ENCODE measurements at regions not wholly inside any gene's neighbourhood (a gene's known extent, or its start where the extent isn't known, plus 50 kb on each side); places are given as distances from the start of the nearest gene placed in this dataset.
"Not testable (repeated sequence)": the region's sequence is repeated elsewhere in the genome, so short reads cannot be mapped to it uniquely, and the experiment has no call there.

DNA sequence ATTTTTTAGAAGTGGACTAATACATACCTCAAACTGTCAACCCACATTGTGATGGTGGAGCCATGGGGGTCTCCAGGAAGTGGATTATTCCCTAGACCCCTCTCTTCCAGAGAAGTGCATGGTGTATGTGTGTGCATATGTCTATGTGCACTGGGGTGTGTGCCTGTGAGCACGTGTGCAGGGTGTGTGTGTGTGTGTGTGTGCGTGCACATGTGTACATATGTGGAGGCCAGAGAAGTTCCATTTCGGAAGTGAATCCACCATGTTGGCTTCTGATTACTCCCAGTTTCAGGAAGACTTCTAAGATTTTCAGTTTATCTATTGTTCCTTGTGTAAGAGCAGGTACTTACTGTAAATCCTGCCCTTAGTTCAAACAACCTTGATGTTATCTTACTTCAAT lies 208.5 kb upstream of the SULF2 start:
- no peak for DNase-seq

DNA sequence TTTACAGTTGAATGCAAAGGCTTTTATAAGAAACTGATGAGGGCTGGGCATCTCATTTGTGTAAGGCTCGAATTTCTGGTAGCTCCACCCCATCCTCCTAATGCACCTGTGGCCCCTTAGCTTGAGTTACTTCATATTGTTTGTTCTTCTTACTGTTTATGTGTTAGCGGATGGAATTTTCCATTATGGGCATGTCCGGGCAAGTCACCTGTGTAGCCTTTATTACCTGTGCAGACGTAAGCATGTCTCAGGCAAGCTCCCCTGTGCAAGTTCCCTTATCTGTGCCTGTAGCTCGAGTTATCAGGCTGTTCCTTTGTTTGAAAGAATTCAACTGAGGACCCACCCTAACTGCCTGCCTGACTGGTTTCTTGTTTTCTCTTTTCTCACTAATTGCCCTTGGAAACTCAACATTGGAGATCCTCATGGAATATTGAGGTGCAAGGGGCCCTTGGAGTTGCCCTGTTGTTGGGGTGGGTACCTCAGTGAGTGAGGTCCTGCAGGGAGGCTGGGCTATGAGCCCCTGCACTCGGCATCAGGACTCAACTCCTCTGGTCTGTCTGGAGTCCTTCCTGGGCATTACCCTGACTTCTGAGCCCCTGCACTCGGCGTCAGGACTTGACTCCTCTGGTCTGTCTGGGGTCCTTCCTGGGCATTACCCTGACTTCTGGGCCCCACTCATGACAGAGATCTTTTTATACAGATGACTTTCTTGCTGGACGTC lies 207.9 kb upstream of the SULF2 start:
- no peak for DNase-seq

GRCh38 chr20:47991875-47992488 lies 206.7 kb upstream of the SULF2 start:
- DNase-seq = no peak

DNA sequence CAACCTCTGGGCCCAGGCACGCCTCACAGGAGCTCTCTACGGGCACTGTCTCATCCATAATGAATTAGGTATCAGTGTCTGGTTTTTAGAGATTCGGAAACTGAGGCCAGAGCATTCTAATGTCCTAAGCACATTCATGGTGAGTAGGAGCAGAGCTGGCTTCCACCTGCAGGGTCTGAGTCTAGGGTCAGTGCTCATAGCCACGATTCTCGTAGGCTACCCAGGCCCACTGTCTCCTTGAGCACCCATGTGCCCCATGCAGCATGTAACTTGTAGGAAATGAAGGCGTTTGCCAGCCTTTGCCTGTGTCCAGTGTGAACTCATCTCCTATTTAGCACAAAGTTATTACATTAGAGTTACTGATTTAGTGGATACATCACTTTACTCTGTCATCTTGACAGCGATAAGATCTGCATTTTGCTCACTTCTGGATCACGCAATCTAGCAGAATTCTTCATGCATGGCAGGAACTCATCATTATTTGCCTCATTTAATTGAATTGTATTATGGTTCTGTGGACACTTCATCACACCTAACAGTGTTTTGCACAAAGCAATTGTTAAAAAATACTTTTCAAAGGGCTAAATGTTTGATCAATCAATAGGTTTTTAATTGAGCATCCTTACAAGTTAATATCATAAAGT lies 205.3 kb upstream of the SULF2 start:
- no peak for DNase-seq

GRCh38 chr20:47989957-47990356 lies 204.7 kb upstream of the SULF2 start:
- DNase-seq = no peak

DNA sequence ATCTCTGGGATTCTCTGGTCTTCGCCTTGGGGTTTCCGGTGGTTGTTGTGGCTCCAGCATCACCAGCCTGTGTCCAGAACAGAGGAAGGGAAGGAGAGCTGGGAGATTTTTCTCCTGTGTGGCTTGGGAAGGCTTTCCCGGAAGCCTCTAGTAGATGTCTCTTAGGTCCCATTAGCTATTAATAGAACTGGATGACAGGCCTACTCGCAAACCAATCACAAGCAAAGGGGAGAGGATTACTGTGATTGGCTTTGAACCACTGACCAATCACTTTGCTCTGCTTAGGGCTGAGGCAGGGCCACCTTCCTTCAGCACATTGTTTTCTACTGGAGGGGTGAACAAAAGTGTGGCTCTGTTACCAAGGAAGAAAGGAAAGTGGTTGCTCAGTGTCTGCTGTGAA lies 203.4 kb upstream of the SULF2 start:
- no peak for DNase-seq

GRCh38 chr20:47985092-47985850 lies 200.0 kb upstream of the SULF2 start:
- DNase-seq = no peak

DNA sequence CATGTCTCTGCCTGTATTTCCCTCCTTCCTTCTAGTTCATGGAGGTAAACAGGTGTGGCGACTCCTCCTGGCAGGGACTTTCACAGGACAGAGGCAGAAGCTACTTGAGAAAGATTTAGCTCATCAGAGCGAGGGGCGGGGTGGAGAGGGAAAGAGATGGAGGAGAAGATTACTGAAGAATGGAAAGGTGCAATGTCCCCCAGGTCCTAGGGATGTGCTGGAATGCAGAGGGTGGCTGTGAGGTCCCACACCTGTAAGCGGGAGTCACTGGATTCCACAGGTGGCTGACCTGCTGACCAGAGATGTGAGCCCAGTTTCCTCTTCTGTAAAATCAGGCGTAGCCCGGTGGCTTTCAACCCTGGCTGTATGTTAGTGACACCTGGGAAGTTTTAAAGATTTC lies 199.2 kb upstream of the SULF2 start:
- DNase-seq = no peak

DNA sequence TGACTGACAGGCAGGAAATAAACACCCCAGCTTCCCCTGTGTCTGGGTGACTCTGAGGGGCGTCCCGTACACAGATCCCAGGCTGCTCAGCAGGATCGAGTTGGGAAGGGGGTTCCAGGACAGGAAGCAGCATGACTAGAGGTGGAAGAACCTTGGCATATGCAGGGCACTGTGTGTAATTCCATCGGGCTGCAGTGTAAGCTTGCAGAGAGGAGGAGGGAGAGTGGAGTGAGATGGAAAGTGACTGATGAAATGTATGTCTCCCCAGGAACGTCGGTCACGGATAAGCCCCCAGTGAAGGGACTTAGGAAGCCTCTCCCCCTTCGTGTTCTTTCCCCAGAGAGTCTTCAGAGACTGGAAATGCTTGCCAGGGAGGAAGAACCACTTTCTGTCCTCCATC lies 198.4 kb upstream of the SULF2 start:
- not testable (repeated sequence) for DNase-seq

DNA sequence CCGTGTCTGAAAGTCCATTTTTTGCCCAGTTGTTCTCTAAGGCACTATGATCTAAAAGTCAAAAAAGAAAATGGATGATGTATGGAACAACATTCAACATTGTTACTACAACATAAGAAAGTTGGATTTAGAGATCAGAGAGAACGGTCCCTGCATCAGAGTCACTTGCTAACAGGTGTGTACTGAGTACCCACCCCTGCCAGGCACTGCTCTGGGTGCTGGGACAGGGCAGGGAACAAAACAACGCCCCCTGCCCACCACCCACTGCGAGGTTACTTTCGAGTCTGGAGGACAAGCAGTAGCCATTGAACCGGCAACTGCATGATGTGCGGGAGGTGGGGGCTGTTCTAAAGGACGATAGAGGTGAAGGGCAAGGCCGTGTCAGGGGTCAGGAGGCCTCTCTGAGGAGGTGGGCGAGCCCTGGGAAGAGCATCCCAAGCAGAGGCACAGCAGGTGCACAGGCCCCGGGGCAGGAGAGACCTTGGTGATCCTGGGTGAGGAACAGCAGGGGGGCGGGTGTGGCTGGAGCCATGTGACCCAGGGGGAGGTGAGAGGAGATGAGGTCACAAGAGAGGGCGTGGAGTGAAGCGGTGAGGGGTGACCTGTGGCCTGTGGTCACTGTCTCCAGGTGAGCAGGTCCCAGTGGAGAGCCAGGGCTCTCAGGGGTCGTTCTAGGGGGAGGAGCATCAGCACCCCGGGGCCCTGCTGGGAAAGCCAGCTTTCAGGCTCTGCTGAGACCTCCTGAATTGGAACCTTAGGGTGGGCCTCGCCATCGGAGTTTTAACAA lies 197.5 kb upstream of the SULF2 start:
- DNase-seq = no peak

- no peak for DNase-seq
Observed at GRCh38 chr20:47981222-47981621, 195.9 kb upstream of the SULF2 start.

GRCh38 chr20:47980336-47981177 lies 195.3 kb upstream of the SULF2 start:
- DNase-seq = no peak

DNA sequence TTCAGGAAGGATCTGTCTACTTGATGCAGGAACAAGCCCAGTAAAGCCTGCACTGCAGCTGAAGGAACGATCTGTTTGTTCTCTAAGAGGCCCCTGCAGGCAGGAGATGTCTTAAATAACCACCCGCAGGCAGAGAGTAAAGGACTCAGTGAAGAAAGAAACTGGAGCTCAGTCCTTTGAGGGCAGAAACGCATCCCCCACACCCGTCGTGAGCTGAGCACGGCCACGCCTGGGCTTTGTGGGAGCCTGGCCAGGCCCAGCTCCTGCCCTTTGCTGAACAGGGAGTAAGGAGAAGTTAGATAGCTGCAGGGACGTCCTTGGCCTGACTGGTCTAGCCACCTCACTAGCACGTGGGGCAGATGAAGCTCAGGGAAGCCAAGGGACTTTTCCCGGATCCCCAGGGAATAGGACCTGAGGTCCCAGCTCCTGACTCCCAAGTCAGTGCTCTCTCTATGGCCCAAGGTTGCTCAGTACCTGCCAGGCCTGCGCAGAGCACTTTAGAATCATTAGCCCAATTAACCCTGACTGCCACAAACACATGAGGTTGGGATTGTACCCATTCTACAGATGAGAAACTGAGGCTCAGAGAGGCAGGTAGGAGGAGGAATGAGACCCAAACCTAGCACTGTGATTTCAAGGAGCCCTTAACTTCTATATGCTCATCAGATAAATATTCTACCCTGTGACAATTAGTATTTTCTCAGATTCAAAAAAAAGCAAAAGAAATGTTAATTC lies 194.2 kb upstream of the SULF2 start:
- DNase-seq = not testable (repeated sequence)

DNA sequence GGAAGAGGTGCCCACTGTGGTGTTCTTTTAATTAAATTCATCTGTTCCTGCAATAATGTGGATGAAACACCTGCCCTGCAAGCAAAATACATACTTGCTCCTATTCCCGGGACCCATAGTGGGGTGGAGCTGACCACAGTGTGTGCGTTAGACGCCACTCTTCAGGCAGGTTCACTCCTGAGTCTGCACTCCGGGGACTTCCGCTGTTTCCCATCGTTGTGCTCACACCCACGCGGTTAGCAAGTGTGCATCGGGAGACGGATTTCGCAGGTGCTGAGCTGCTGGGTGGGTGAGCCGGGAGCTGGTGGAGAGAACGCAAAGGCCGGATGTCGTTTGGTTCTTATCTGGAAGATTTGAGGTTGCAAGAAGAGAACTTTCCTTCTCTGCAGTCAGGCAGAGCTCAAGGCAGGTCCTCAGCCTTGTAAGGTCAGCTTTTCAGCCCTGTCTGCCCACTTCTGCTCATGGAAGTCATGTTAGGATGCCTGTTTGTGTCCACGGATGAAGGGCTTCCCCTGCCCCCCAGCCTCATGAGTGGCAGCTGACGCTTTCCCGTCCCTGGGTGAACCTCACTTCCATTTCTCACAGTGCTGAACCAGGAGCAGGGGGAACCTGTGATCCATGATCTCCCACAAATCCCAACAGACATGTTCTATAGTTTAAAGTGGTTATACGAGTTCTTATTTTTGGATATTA lies 193.3 kb upstream of the SULF2 start:
- not testable (repeated sequence) for DNase-seq

DNA sequence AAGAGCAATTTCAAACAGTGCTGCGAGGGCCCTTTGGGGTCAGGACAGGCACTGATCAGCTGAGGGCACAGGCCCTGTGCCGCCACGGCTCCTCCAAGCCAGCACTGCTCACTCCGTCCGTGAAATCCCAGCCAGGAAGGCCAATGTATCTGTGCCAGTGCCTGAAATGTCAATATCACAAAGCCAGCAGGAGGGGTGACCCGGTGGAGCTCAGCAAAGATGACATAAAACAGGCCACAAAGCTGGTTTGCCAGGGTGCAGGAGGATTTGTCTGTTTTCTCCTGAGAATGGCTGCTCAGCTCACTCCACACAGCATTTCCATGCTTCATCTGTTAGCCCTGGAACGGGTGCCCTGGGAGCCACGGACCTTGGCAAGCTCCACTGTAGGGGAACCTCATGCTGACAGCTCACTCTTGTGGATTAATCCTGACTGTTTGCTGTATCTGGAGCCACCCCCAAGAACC lies 192.5 kb upstream of the SULF2 start:
- not testable (repeated sequence) for DNase-seq

- DNase-seq = not testable (repeated sequence)
Observed at GRCh38 chr20:47977017-47977788, 191.9 kb upstream of the SULF2 start.

GRCh38 chr20:47974234-47974878 lies 189.1 kb upstream of the SULF2 start:
- no peak for DNase-seq

DNA sequence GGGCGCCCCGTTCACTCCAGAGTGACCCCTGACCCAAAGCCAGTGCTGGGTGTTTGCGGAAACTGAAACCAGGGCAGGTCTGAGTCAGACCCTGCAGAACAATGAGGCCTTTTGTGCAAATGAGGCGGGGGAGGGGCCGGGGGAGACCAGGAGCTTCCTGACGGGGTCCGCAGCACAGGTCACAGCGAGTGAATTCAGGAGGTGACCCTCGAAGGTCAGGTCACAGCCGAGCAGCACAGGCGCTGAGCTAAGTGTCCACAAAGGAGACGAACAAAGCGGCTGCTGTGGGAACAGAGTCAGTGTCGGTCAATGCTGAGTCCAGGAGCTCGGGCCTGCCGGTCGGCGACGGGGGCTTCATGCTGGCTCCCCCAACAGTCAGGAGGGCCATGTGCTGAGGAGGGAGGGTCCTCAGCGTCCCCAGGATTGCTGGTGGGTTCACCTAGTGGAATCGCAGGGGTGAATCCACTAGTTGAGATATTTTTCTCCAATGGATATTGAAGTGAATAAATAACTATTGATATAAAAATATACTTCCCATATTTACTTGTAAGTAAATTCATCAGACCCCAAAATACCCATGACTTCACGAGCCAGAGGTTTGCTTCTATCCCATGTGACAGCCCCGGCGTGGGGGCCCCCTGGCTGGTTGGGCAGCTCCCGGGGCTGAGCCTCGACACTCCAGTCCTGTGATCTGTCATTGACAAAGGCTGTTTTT lies 188.4 kb upstream of the SULF2 start:
- DNase-seq = no peak

Measured in stimulated activated naive CD4-positive, alpha-beta T cell (primary cell).